ENCODE measurements at regions not wholly inside any gene's neighbourhood (a gene's known extent, or its start where the extent isn't known, plus 50 kb on each side); places are given as distances from the start of the nearest gene placed in this dataset.
"Not testable (repeated sequence)": the region's sequence is repeated elsewhere in the genome, so short reads cannot be mapped to it uniquely, and the experiment has no call there.

DNA sequence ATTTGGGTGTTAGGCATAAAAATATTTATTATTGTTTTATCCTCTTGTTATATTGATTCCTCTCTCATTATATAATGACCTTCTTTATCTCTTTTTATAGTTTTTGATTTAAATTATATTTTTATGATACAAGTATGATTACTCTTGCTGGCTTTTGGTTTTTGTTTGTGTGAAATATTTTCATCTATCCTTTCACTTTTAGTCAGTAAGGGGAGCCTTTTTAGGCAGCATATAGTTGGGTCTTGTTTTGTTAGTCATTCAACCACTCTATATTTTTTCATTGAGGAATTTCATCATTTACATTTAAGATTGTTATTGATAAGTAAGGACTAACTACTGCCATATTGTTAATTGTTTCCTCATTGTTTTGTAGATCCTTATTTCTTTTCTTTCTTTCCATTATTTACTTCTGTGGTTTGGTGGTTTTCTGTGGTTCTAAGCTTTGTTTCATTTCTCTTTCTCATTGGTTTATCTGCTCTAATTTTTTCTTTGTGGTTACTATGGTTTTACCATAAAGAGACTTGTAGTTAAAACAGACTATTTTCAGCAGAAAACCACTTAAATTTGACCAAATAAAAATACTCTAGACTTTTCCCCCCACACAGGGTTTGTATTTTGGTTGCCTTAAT, 593.1 kb downstream of the NUF2 start:
- DNase-seq: no peak

DNA sequence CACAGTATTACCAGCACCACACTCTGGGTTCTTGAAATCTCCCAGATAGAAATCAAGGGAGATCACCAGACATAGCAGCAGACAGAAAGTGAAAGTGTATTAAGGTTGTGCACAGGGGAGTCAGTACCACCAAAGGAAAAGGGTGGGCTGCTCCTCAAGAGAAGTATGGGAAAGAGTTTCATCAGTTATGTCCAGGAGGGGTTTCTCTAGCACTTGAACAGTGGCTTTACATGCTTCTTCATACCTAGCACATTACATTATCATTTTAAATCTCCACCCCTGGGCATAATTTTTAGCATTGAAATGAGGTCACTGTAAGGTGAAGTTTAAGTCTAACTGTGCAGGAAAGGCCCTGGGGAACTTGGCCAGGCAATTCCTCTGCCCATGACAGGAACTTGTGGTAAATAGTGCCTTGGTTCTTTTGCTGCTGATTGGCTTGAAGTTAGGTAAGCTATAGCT, 601.0 kb downstream of the NUF2 start:
- no peak for DNase-seq

DNA sequence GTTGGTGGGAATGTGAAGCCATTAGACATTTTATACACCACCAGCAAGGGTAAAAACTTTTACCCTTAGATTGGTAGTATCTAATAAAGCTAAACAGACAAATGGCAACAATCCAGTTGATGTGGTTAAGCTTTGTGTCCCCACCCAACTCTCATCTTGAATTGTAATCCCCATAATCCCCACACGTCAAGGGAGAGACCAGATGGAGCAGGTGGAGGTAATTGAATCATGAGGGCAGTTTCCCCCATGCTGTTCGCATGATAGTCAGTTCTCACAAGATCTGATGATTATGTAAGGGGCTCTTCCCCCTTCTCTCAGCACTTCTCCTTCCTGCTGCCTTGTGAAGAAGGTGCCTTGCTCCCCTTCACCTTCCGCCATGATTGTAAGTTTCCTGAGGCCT, 602.3 kb downstream of the NUF2 start:
- peak; percentile 2 for DNase-seq

DNA sequence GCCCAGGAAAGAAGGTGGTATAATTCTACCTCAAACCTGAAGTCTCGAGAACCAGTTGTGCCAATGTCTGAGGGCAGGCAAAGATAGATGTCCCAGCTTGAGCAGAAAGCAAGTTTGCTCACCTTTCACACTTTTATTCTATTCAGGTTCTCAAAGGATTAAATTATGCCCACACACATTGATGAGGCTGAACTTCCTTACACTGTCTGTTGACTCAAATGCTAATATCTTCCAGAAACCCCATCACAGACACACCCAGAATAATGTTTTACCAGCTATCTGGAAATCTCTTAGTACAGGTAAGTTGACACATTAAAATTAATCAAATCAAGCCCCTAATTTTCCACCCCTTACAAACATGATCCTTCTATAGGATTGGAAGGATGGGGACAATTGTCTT, 605.7 kb downstream of the NUF2 start:
- DNase-seq: no peak

DNA sequence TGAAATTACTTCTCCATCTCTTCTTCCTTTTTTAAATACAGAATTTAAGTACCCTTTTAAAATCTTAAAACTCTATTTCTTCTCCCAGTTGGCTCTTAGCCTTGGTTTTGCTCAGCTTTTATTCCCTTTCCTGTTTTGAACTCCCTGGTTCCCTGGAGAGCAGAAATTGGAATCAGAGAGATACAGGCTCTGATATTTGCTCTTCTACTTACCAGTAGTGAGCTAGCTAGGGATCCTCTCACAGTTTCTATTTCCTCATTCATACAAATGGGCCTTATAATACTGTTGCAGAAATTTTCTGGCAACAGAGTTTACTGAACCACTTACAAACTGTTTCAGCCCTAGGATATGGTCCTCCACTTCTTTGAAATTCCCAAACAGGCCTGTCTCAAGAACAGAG, 606.3 kb downstream of the NUF2 start:
- no peak for DNase-seq

DNA sequence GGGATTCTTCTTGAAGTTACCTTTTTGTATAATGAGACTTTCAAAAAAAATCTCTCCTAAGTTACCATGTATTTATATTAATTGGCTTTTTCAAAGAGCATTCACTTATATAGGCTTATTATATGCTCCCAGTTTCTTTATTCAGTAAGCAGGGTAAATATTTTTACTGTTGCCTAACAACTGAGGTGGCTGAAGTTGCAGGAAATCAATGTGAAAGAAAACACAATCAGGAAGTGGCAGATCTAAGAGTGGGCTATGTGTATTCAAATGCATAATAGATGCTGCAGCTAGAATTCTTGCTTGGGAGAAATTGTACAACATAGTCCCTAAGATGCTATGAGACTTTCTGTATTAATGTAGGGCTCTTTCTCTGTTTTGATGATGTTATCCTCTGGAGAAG, 606.9 kb downstream of the NUF2 start:
- no peak for DNase-seq

DNA sequence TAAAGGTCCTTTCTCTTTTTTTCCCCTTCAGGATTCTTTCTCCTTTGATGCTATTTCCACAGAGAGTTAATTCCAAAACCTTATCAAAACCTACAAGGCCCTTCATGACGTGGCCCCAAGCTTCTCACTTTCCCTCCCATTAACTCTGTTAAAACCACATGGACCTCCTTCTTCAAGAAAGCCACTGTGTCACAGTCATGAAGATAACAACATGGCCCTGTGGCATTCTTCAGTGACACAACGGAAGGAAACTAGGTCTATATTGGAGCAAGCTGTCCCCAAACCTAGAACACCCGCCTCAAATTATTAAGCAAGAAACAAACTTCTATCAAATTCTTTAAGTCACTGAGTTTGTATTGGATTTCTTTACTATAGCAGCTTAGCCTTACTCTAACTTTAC, 611.1 kb downstream of the NUF2 start:
- DNase-seq: no peak

DNA sequence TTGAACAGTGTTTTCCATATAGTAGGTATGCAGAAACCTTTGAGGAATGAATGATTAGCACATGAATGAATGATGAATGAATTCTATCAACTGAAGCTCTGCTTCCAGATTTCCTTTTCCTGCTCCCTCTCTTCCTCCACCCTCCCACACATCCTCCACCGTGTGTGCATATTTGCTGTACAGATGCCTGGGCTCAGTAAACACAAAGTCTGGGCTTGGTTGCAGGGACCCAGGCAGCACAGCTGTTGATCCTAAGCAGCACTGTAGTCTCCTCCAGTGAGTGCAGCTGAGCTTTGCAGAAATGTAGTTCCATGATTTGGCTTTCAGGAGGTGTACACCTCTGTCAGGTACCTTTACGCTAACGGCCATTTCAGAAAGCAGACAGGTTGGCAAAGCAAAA, 611.7 kb downstream of the NUF2 start:
- peak; percentile 13 for DNase-seq

DNA sequence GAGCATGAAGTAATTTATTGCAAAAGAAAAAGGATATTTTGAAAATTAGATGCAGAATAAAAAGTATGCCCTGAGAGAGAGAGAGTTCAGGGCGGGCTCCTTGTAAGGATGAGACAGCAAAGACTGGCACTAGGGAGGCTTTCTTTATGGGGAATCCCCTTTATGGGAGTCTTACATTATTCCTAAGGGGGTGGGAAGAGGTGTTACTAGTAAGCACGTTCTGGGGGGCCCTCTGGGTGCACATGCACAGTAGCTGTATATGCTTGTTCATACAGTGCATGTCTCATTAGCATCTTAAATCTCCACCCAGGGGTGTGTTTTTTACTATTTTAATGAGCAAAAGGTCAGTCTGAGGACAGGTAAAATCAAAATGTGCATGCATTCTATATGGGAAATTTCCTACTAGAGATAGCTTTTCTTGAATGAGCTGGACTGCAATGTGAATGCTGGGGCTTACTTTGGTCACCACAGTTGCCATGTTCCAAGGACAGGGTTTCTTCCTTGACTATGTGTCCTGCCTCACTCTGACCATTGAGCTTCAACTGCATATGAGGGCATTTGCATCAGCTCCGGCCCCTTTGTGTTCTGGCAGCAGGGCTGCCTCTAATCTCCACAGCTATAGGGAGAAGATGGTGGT, 614.1 kb downstream of the NUF2 start:
- DNase-seq: no peak

DNA sequence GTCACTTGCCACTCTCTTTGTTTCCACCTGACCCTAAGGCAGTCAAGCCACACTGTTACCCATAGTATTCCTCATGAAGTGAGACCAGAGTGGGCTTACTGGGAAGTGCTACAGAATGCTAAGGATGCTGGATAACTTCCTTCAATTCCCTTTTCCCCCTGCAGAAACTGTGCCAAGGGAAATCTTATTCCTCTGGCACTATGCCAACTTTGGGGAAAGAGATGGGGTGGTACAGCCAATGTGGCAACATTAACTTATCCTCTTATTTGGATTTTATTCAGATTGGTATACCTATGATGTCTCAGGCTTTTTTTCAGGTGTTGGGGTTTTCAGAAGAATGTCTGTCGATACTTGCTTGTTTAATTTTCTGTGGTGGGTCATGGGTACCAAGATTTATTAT, 599.4 kb upstream of the PBX1 start:
- no peak for DNase-seq

DNA sequence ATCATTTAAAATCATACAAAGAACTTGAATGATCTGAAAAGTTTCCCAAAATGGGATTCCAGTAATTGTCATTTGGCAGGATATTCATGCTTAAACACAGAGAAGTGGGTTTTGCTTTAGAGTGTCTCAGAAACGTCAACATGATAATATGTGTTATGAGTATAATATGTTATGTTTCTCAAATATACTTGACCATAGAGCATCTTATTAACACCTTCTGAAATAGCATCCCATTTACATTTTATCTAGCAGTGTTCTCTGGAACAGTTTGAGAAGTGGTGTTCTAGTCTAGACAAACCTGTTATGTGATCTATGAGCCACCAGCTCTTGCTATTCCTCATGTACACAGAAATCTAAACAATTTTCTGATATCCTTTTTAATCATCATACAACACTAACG, 588.8 kb upstream of the PBX1 start:
- DNase-seq: no peak

DNA sequence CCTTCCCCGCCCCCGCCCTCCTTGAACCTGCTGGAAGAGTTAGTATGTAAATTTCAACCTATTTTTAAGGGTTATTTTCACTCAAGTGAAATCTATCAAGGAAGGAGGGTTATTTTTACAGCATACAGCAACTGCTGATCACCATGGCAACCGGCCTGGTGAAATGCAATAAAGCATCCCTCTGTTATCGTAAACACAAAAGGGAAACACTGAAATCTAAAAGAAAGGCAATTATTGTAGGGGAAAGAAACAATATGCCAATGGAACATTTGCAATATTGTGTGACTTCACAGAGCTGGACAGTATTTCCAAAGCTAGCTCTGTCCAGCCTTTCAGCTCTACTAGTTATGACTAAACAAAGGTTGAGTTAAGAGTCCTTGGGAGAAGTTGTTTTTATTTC, 588.3 kb upstream of the PBX1 start:
- DNase-seq: no peak

DNA sequence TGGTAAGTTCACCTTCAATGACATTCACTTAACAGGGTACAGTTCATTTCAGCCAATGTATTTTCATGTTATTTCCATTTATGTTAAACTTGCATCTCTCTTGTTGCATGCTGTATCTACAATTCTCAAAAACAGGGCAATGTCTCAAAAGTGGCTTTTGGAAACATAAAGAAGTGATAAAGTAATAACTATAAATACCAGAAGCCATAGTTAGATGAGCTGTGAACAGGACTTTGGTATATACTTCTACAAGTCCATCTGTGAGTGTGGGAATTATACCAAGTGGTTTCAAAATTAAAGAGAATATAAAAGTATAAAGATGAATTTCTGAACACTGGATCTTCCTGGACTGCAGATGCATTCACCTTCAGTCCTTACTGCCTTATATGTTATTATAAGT, 585.4 kb upstream of the PBX1 start:
- no peak for DNase-seq

DNA sequence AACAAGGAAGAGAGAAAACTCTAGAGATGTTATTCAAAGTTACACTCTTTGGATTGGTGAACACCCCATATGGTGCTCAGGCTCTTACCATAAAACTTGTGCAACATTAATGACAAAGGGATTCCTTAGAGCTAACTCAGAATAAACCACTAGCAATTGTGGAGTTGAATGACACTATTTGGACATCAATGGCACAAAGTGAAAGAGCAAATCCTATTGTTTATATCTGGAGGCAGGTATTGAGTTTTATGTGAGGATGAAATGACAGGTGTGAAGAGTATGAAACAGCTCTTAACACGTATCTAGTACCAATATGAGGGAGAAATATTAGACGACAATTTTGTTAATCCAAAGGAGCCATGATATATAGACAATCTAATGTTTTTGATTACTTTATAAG, 584.9 kb upstream of the PBX1 start:
- DNase-seq: no peak

DNA sequence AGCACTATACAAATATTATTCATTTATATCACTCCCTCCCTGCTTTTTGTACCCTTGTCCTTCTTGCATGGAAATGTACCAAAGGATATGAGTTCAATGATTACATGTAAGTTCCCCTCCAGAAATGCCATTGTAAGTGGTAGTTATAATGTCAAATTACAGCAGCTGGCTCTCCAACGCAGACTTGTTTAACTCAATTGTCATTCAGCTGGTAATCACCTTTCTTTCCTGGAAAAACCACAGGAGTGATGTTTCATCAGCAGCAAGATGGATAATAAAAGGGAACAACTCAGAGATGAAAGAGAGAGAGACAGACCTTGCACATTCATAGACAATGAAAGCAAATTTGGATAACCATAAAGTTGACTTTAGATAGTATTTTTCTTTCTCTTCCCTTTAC, 578.6 kb upstream of the PBX1 start:
- no peak for DNase-seq

DNA sequence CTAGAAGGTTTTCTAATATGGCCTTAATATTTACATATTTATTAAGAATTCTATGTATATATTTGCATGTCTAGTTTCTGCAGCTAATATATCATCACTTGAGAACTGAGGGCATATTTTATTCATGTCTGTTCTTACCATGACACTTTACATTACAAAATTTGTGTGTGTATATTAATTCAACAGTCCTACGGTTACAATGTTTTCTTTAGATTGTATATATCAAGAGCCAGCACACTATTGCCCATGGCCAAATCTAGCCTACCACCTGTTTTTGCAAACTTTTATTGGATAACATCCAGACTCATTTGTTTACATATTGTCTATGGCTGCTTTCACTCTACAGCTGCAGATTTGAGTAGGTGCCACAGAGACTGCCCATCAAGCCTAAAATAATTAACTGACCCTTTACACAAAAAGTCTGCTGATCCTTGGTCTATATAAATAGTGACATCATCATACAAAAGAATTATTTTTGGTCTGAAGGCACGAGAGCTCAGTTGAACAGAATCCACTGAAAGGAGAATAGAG, 577.4 kb upstream of the PBX1 start:
- DNase-seq: no peak

DNA sequence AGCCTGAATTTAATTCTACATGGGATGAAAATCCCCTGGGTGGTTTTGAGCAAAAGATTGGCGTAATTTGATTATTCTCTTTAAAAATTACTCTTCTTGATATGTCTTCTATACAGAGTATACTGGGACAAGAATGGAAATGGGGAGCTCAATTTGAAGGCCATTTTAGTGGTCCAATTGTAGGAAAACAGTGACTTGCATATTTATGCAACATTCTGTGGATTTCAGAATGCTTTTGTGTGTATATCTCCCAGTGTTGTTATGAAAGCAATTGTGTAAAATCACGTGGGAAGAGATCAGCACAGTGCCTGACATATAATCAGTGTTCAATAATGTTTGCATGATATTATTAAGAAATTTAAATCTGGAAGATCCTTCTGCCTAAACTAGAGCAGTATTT, 575.9 kb upstream of the PBX1 start:
- DNase-seq: no peak

DNA sequence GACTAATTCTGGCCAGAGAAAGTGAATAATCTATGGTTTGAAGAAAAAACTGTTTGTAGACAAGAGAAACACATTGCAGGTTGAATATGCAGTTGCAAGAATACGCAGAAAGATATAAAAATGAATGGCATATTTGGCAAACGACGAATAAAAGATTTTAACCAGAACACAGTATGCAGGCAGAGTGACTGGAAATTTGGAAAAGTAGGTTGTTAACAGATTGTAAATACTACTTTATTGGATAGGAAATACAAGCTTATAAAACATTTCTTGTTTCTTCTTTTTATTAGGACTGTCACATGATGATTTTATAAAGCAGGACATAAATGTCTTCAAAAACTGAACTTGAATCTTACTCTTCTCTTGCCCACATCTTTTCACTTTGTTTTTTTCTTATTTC, 573.3 kb upstream of the PBX1 start:
- DNase-seq: no peak

DNA sequence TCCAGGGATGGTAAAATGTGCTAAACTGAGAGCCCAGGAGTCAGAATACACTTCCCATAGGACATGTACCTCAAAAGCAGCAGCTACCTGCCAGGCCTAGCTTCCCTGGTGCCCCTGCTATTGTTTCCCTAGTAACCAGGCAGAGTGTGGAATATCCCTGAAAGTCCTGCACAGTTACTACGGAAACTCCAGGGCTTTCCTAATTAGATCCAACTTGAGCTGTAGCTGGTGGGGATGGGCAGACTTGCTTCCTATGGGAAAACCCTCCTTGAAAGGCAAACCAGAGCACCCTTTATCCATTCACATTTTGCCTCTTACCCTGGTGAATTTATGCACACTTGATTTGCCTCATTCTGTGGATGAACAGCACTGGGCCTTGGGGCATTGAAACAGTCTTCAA, 559.9 kb upstream of the PBX1 start:
- DNase-seq: no peak

DNA sequence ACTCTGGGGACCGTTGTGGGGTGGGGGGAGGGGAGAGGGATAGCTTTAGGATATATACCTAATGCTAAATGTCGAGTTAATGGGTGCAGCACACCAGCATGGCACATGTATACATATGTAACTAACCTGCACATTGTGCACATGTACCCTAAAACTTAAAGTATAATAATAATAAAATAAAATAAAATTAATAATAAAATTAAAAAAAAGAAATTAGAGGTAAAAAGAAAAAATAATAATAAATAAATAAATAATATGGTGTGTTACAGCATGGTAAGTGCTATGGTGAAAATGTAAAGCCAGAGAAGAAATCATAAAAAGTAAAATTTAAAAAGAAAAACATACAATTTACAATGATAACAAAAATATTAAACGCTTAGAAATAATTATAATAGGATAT, 552.8 kb upstream of the PBX1 start:
- DNase-seq: not testable (repeated sequence)

DNA sequence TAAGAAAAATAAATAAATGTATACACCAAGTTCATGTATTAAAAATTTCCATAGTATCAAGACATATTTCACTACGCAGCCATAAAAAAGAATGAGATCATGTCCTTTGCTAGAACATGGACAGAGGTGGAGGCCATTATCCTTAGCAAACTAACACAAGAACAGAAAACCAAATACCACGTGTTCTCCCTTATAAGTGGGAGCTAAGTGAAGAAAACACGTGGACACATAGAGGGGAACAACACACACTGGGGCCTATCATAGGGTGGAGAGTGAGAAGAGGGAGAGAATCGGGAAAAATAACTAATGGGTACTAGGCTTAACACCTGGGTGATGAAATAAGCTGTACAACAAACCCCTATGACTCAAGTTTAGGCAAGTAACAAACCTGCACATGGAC, 552.4 kb upstream of the PBX1 start:
- DNase-seq: no peak

DNA sequence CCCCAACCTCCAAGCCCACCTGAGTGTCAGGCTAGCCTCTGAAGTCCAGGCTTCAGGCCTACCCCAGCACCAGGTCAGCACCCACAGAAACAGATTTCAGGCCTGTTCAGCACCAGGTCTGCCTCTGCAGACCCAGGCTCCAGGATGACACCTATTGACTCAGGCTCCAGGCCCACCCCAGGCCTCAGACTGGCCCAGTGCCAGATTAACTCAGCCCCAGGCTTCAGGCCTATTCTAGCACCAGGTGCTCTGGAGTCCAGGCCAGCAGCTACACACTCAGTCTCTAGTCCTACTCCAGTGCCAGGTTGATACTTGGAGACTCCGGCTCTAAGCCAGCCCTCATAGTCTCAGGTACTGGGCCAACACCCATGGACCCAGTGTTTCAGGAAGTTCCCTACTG, 541.7 kb upstream of the PBX1 start:
- no peak for DNase-seq

DNA sequence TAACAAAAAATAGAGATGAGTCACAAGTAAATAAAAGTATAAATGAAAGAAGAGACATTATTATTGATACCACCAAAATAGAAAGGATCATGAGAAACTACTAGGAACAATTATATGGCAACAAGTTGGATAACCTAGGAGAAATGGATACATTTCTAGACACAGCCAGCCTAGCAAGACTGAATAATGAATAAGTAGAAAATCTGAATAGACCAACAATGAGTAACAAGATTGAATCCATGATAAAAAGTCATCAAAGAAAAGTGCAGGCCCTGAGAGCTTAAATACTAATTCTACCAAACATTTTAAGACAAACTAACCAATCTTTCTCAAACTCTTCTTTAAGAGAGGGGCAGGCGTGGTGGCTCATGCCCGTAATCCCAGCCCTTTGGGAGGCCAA, 538.6 kb upstream of the PBX1 start:
- no peak for DNase-seq

DNA sequence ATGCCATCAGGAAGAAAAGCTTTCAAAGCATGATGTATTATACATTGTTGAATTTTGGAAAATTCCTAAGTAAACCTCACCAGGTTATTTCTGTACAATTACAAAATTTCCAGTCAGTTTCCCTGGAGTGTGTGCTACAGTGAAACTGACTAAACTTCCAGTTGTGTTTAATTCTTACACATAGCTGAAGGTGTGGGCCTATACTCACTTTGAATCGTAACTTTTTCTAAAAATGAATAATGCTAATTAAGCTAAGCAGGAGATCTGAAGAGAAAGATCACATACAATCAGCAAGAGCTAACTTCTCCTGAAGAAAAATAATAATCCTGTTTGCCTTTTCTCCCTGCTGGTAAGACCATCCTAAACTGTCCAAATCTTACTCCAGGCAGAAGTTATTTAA, 537.2 kb upstream of the PBX1 start:
- DNase-seq: no peak

DNA sequence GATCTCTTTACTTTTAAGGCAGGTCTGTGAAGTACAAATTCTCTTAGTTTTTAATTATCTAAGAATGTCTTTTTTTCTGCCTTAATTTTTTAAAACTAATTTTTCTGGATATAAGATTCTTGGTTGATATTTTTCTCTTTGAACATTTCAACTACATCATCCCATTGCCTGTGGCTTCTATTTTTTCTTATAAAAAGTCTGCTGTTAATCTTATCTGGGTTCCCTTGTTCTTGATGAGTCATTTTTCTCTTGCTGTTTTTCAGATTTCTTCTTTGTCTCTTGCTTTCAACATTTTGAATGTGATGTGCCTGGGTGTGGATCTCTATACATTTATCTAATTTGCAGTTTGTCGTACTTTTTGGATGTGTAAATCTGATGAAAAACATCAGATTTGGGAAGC, 525.2 kb upstream of the PBX1 start:
- peak; percentile 6 for DNase-seq
